Gastroesophageal sphincter (tissue), 4 donors: ENCODE measurements at regions not wholly inside any gene's neighbourhood (a gene's known extent, or its start where the extent isn't known, plus 50 kb on each side); places are given as distances from the start of the nearest gene placed in this dataset.

Experiments
- ATAC-seq: fragments of 150-250 bp; one replicate; pipeline ENCODE4 v1.9.1; 2016; ENCODE audit warnings: mild to moderate bottlenecking, moderate library complexity
- H3K27ac ChIP-seq, 4 donors: fragments of 200-600 bp; sonication (generic) in 3 of 4; 1 replicate in 3 of 4; 2 replicates in 1 of 4; pipeline ENCODE4 v1.5.1; 2016 to 2019
- H3K27me3 ChIP-seq: fragments of 200-600 bp; sonication (generic); one replicate; pipeline ENCODE4 v1.5.1; 2019
- H3K36me3 ChIP-seq, 2 donors: fragments of 200-600 bp; sonication (generic); one replicate each; pipeline ENCODE4 v1.5.1; 2019; ENCODE audit warnings: control low read depth in 1 of 2
- H3K4me1 ChIP-seq, 3 donors: fragments of 200-600 bp; sonication (generic); 1 replicate in 2 of 3; 2 replicates in 1 of 3; pipeline ENCODE4 v1.5.1; 2016 to 2019; ENCODE audit warnings: control low read depth in 2 of 3
- H3K4me3 ChIP-seq, 2 donors: fragments of 200-600 bp; sonication (generic); one replicate each; pipeline ENCODE4 v1.5.1; 2019; ENCODE audit warnings: mild to moderate bottlenecking in 1 of 2, moderate library complexity in 1 of 2
- H3K9me3 ChIP-seq, 3 donors: fragments of 200-600 bp; sonication (generic); one replicate each; pipeline ENCODE4 v1.5.1; 2017 to 2019; ENCODE audit warnings: control low read depth in 2 of 3
- EP300 ChIP-seq: sonication (generic); formaldehyde crosslinking; IDR thresholded peaks from one replicate; pipeline ENCODE4 v1.6.1; 2017; ENCODE audit warnings: antibody characterized with exemption, mild to moderate bottlenecking
- POLR2A ChIP-seq, 2 donors: fragments of 450-650 bp; IDR thresholded peaks; one replicate each; pipeline ENCODE4 v1.6.1; 2017; ENCODE audit warnings: antibody characterized with exemption in 2 of 2, mild to moderate bottlenecking in 2 of 2, moderate library complexity in 1 of 2
- POLR2AphosphoS5 ChIP-seq: sonication (generic); formaldehyde crosslinking; IDR thresholded peaks from one replicate; pipeline ENCODE4 v1.6.1; 2017; ENCODE audit warnings: antibody characterized with exemption
- WGBS, 2 donors: methylation state at CpG; one replicate each; pipeline ENCODE4 v1.1.5; 2018; ENCODE audit warnings: low coverage in 1 of 2; 5-methylcytosine and 5-hydroxymethylcytosine counted together
- TF ChIP-seq, protein P1 (sequence below), 4 experiments: fragments of 200-600 bp in 2 of 4; fragments of 450-650 bp in 2 of 4; sonication (generic) in 1 of 4; IDR thresholded peaks; one replicate each; pipeline ENCODE4 v1.5.1; 2017 to 2019; ENCODE audit warnings: antibody characterized with exemption in 4 of 4, mild to moderate bottlenecking in 2 of 4, moderate library complexity in 2 of 4

DNA sequence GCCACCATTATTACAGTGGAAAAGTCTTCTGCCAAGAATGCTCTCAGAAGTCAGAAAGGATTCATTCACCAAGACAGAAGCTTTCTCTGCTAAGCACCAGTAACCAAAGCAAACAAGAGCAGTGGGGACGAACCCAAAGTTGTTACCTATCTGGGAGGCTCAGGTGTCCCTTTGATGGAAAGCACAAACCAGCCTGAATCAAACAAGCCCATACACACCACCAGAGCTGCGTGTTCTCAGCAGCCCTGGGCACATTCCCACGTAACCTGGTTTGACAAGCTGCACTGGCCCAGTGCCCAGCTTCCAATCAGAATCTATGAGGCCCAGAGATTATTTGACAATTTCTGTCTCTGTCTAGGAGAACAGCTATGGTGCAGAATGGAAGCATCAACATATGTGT is 252.6 kb downstream of the ACTL7B start:
- whole genome bisulfite sequencing, 2 donors: 28 to 40% methylated on average over 2 to 3 of the region's 3 CpGs
- Histone ChIP-seq H3K9me3 (no peaks in the 10 kb centered on the region), H3K4me1 (no peaks in the 10 kb centered on the region), H3K27me3 (no peaks in the 10 kb centered on the region), H3K4me3 (no peak overlapping the region), H3K27ac (no peak overlapping the region), H3K36me3 (no peaks in the 10 kb centered on the region)
- TF ChIP-seq POLR2A (IDR thresholded peaks at IDR 0.05) (no peak), EP300 (no peak)
- TF ChIP-seq, protein P1, sequence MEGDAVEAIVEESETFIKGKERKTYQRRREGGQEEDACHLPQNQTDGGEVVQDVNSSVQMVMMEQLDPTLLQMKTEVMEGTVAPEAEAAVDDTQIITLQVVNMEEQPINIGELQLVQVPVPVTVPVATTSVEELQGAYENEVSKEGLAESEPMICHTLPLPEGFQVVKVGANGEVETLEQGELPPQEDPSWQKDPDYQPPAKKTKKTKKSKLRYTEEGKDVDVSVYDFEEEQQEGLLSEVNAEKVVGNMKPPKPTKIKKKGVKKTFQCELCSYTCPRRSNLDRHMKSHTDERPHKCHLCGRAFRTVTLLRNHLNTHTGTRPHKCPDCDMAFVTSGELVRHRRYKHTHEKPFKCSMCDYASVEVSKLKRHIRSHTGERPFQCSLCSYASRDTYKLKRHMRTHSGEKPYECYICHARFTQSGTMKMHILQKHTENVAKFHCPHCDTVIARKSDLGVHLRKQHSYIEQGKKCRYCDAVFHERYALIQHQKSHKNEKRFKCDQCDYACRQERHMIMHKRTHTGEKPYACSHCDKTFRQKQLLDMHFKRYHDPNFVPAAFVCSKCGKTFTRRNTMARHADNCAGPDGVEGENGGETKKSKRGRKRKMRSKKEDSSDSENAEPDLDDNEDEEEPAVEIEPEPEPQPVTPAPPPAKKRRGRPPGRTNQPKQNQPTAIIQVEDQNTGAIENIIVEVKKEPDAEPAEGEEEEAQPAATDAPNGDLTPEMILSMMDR (IDR thresholded peaks at IDR 0.05): no peak
- no peak for ATAC-seq

DNA sequence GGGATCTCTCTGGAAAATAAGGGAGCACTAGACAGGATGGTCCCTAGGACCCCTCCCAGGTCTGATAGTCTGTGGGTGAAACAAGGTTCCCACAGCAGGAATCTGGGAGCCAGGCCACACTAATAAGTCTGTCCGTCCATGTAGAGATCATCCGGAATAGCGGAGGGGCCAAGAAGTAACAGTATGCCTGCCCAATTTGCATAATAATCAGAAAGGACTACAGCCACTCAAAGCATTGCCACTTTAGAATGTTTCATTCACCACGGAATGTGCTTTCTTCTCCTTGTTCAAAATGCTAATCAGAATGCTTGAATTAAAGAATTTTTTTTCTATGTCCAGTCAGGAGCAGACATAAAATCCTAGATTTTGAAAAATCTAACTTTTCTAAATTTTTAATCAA is 254.9 kb downstream of the ACTL7B start:
- no peak for ATAC-seq
- Histone ChIP-seq H3K27ac (no peak overlapping the region), H3K36me3 (no peaks in the 10 kb centered on the region), H3K9me3 (no peaks in the 10 kb centered on the region), H3K27me3 (no peaks in the 10 kb centered on the region), H3K4me1 (no peaks in the 10 kb centered on the region), H3K4me3 (no peak overlapping the region)
- no peak for TF ChIP-seq EP300
- no peak for TF ChIP-seq POLR2AphosphoS5
- TF ChIP-seq, protein P1 (IDR thresholded peaks at IDR 0.05): no peak
- no peak for TF ChIP-seq POLR2A (IDR thresholded peaks at IDR 0.05)
- WGBS, 2 donors: 88 to 96% methylated on average over 3 to 4 of the region's 4 CpGs

- ATAC-seq: no peak
- WGBS, 2 donors: 50 to 57% methylated on average over 1 of the region's 1 CpG
- Histone ChIP-seq H3K36me3 (no peaks in the 10 kb centered on the region), H3K27ac (no peak overlapping the region), H3K9me3 (no peaks in the 10 kb centered on the region), H3K27me3 (no peaks in the 10 kb centered on the region), H3K4me1 (no peaks in the 10 kb centered on the region), H3K4me3 (no peak overlapping the region)
- TF ChIP-seq, protein P1 (IDR thresholded peaks at IDR 0.05): no peak
- TF ChIP-seq POLR2A (IDR thresholded peaks at IDR 0.05) (no peak), EP300 (no peak), POLR2AphosphoS5 (no peak)
Observed at GRCh38 chr9:108599571-108599970, 256.2 kb downstream of the ACTL7B start.

DNA sequence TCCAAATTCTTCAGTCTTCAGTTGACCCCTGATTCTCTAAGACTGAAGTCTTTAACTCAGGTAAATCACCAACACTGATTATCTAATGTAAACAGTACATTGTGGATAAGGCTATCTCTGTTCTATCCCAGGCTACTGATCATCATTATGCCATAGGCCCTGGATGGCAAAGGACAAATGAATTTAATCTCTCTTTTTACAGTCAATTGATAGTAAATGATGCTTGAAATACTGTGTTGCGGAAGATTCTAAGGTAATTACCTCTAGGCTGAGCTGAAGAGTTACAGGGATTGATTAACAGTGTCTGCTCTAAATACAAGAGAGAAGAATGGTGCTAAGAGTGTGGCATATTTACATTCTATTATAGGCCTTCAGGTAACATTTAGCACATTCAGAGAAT is 264.7 kb downstream of the ACTL7B start:
- Histone ChIP-seq H3K27ac (no peak overlapping the region), H3K4me1 (no peaks in the 10 kb centered on the region), H3K9me3 (no peaks in the 10 kb centered on the region), H3K36me3 (no peaks in the 10 kb centered on the region), H3K27me3 (no peaks in the 10 kb centered on the region), H3K4me3 (no peak overlapping the region)
- 92 to 100% methylated on average over 1 of the region's 1 CpG for WGBS, 2 donors
- no peak for TF ChIP-seq EP300
- no peak for TF ChIP-seq POLR2A (IDR thresholded peaks at IDR 0.05)
- TF ChIP-seq, protein P1 (IDR thresholded peaks at IDR 0.05): no peak
- no peak for TF ChIP-seq POLR2AphosphoS5
- ATAC-seq: no peak

GRCh38 chr9:108588246-108588645 is 267.5 kb downstream of the ACTL7B start:
- ATAC-seq: no peak
- Histone ChIP-seq H3K27ac (no peak overlapping the region), H3K36me3 (no peaks in the 10 kb centered on the region), H3K9me3 (no peaks in the 10 kb centered on the region), H3K4me1 (no peaks in the 10 kb centered on the region), H3K27me3 (no peaks in the 10 kb centered on the region), H3K4me3 (no peak overlapping the region)
- WGBS, 2 donors: 73 to 100% methylated on average over 1 to 3 of the region's 3 CpGs
- TF ChIP-seq POLR2AphosphoS5 (no peak), EP300 (no peak), POLR2A (IDR thresholded peaks at IDR 0.05) (no peak)
- TF ChIP-seq, protein P1 (IDR thresholded peaks at IDR 0.05): no peak
